Transverse colon (tissue), 4 donors: ENCODE measurements at regions not wholly inside any gene's neighbourhood (a gene's known extent, or its start where the extent isn't known, plus 50 kb on each side); places are given as distances from the start of the nearest gene placed in this dataset.
A peak's percentile ranks its signal among the peaks of the same experiment; 100 is the strongest.

ENCODE experiments used
- CTCF ChIP-seq, 5 experiments: fragments of 200-600 bp in 3 of 5; fragments of 450-650 bp in 2 of 5; sonication (generic) in 3 of 5; IDR thresholded peaks; 1 replicate in 2 of 5; 2 replicates in 3 of 5; pipeline ENCODE4 v1.5.1; 2016 to 2017; ENCODE audit warnings: antibody characterized with exemption in 5 of 5, inconsistent platforms in 3 of 5, mild to moderate bottlenecking in 2 of 5, moderate library complexity in 1 of 5
- POLR2AphosphoS5 ChIP-seq, 3 donors: sonication (generic); formaldehyde crosslinking; IDR thresholded peaks; one replicate each; pipeline ENCODE4 v1.6.1; 2016; ENCODE audit warnings: antibody characterized with exemption in 3 of 3

GRCh38 chr7:91759205-91759863 lies 121.2 kb downstream of the MTERF1 start:
- TF ChIP-seq POLR2AphosphoS5 (IDR thresholded peaks at IDR 0.05) (peak in 1 of 3 donors; percentile 32), CTCF (IDR thresholded peaks at IDR 0.05) (no peak)
